ENCODE measurements at regions not wholly inside any gene's neighbourhood (a gene's known extent, or its start where the extent isn't known, plus 50 kb on each side); places are given as distances from the start of the nearest gene placed in this dataset.

DNA sequence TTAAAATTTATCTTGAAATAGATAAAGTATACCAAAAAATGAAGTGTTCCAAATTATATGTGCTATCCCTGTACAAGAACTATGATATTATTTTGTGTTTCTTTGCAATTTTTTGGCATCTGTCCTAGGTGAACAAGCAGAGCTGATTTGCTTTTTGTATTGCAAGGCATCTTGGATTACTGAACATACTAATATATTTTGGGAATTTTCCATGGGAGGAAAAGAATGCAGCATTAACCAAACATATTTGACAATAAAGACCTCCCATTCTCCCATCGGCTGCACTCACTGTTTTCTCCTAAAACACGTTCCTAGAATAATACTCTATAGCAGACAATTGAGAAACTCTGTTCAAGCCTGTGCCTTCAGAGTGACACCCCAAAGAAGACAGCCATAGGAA lies 265.1 kb upstream of the ALCAM start:
- TF ChIP-seq, protein P1, sequence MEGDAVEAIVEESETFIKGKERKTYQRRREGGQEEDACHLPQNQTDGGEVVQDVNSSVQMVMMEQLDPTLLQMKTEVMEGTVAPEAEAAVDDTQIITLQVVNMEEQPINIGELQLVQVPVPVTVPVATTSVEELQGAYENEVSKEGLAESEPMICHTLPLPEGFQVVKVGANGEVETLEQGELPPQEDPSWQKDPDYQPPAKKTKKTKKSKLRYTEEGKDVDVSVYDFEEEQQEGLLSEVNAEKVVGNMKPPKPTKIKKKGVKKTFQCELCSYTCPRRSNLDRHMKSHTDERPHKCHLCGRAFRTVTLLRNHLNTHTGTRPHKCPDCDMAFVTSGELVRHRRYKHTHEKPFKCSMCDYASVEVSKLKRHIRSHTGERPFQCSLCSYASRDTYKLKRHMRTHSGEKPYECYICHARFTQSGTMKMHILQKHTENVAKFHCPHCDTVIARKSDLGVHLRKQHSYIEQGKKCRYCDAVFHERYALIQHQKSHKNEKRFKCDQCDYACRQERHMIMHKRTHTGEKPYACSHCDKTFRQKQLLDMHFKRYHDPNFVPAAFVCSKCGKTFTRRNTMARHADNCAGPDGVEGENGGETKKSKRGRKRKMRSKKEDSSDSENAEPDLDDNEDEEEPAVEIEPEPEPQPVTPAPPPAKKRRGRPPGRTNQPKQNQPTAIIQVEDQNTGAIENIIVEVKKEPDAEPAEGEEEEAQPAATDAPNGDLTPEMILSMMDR (IDR thresholded peaks at IDR 0.05; ENCODE audit: insufficient read depth, low read length), result no peak
- TF ChIP-seq POLR2AphosphoS5 (IDR thresholded peaks at IDR 0.05; ENCODE audit: low read depth), result no peak
- TF ChIP-seq, protein P2, sequence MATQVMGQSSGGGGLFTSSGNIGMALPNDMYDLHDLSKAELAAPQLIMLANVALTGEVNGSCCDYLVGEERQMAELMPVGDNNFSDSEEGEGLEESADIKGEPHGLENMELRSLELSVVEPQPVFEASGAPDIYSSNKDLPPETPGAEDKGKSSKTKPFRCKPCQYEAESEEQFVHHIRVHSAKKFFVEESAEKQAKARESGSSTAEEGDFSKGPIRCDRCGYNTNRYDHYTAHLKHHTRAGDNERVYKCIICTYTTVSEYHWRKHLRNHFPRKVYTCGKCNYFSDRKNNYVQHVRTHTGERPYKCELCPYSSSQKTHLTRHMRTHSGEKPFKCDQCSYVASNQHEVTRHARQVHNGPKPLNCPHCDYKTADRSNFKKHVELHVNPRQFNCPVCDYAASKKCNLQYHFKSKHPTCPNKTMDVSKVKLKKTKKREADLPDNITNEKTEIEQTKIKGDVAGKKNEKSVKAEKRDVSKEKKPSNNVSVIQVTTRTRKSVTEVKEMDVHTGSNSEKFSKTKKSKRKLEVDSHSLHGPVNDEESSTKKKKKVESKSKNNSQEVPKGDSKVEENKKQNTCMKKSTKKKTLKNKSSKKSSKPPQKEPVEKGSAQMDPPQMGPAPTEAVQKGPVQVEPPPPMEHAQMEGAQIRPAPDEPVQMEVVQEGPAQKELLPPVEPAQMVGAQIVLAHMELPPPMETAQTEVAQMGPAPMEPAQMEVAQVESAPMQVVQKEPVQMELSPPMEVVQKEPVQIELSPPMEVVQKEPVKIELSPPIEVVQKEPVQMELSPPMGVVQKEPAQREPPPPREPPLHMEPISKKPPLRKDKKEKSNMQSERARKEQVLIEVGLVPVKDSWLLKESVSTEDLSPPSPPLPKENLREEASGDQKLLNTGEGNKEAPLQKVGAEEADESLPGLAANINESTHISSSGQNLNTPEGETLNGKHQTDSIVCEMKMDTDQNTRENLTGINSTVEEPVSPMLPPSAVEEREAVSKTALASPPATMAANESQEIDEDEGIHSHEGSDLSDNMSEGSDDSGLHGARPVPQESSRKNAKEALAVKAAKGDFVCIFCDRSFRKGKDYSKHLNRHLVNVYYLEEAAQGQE (IDR thresholded peaks at IDR 0.05; ENCODE audit: insufficient replicate concordance, low read depth), result no peak

Measured in HL-60 (cell line).